MCF 10A (cell line): ENCODE measurements at regions not wholly inside any gene's neighbourhood (a gene's known extent, or its start where the extent isn't known, plus 50 kb on each side); places are given as distances from the start of the nearest gene placed in this dataset.
"Not testable (repeated sequence)": the region's sequence is repeated elsewhere in the genome, so short reads cannot be mapped to it uniquely, and the experiment has no call there.

Source experiments
- BruUV-seq: library from RNA; stranded (reverse); fragments of 400-500 nt; replicated peaks from 2 replicates; lab custom pipeline; 2021; lab: Mats Ljungman, UMichigan
- CTCF ChIA-PET: fragments of 300-600 bp; sonication (Branson Sonifier 250); formaldehyde crosslinking; extraction: SDS; loops from one replicate; lab custom pipeline; 2021; ENCODE audit warnings: antibody characterized with exemption, inconsistent platforms; lab: Yijun Ruan, JAX
- POLR2A ChIA-PET: fragments of 300-600, 350-650 bp; sonication (Branson Sonifier 250); formaldehyde crosslinking; extraction: SDS; loops from one replicate; lab custom pipeline; 2020; ENCODE audit warnings: antibody characterized with exemption, inconsistent platforms; lab: Yijun Ruan, JAX
- DNase-seq: peaks from one replicate; pipeline ENCODE4 v3.0.0-alpha.2; 2018; ENCODE audit not compliant: unreplicated experiment
- H3K27ac Mint-ChIP-seq: one replicate; pipeline ENCODE4 v1.8.0; 2022; ENCODE audit warnings: mild to moderate bottlenecking, low read depth, mixed read lengths; ENCODE audit not compliant: unreplicated experiment
- H3K27me3 Mint-ChIP-seq: one replicate; pipeline ENCODE4 v1.8.0; 2022; ENCODE audit warnings: mixed read lengths; ENCODE audit not compliant: insufficient read depth, unreplicated experiment
- H3K36me3 Mint-ChIP-seq: one replicate; pipeline ENCODE4 v1.8.0; 2022; ENCODE audit warnings: mild to moderate bottlenecking, moderate library complexity, mixed read lengths; ENCODE audit not compliant: insufficient read depth, unreplicated experiment
- H3K4me1 Mint-ChIP-seq: one replicate; pipeline ENCODE4 v1.8.0; 2022; ENCODE audit warnings: mixed read lengths; ENCODE audit not compliant: insufficient read depth, unreplicated experiment
- H3K4me3 Mint-ChIP-seq: one replicate; pipeline ENCODE4 v1.8.0; 2022; ENCODE audit warnings: mild to moderate bottlenecking, moderate library complexity, mixed read lengths; ENCODE audit not compliant: unreplicated experiment
- H3K9me3 Mint-ChIP-seq: one replicate; pipeline ENCODE4 v1.8.0; 2022; ENCODE audit warnings: mixed read lengths; ENCODE audit not compliant: unreplicated experiment
- intact Hi-C: fragments of 100-400 bp; cut with micrococcal nuclease; formaldehyde crosslinking; loops from 2 replicates; pipeline ENCODE4 v1.14.1; 2022
- TF ChIP-seq, protein P1 (sequence below): fragments of 200-600 bp; IDR thresholded peaks from one replicate; pipeline ENCODE4 v1.8.0; 2022; ENCODE audit warnings: antibody characterized with exemption, mild to moderate bottlenecking; ENCODE audit not compliant: unreplicated experiment

DNA sequence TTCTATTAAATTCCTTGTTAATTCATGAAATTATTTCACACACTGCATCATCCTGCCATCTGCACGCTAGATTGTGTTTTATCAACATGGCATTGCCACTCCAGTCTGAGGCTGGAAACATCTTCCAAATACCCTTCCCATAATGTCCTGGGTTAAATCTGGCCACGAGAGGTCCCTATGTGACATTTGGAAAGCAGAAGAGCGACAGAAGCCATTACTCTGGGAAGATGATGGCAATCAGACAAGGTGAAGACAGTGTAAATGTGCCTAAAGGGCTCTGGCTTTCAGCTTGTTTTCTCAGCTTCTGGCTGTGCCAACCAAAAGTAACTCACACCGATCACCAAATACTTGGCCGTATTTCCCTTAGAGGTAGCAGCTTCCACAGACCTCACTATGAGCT, 144.8 kb downstream of the CAPZA3 start:
- no TSS peak for BruUV-seq
- Mint-ChIP-seq H3K27me3 (no peaks in the 10 kb centered on the region), H3K4me1 (no peaks in the 10 kb centered on the region), H3K9me3 (no peaks in the 10 kb centered on the region), H3K27ac (no peak overlapping the region), H3K4me3 (no peak overlapping the region), H3K36me3 (no peaks in the 10 kb centered on the region)
- DNase-seq: no peak
- ChIA-PET POLR2A (no interaction called here), CTCF (interaction anchor here (0.9 to 2.2 kb wide), 3 partner anchors 8 to 303 kb away, joined by 3 to 10 read pairs (median 6); no protein-coding TSS in a partner anchor)
- TF ChIP-seq, protein P1, sequence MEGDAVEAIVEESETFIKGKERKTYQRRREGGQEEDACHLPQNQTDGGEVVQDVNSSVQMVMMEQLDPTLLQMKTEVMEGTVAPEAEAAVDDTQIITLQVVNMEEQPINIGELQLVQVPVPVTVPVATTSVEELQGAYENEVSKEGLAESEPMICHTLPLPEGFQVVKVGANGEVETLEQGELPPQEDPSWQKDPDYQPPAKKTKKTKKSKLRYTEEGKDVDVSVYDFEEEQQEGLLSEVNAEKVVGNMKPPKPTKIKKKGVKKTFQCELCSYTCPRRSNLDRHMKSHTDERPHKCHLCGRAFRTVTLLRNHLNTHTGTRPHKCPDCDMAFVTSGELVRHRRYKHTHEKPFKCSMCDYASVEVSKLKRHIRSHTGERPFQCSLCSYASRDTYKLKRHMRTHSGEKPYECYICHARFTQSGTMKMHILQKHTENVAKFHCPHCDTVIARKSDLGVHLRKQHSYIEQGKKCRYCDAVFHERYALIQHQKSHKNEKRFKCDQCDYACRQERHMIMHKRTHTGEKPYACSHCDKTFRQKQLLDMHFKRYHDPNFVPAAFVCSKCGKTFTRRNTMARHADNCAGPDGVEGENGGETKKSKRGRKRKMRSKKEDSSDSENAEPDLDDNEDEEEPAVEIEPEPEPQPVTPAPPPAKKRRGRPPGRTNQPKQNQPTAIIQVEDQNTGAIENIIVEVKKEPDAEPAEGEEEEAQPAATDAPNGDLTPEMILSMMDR: no peak
- intact Hi-C loops: no loop called here

DNA sequence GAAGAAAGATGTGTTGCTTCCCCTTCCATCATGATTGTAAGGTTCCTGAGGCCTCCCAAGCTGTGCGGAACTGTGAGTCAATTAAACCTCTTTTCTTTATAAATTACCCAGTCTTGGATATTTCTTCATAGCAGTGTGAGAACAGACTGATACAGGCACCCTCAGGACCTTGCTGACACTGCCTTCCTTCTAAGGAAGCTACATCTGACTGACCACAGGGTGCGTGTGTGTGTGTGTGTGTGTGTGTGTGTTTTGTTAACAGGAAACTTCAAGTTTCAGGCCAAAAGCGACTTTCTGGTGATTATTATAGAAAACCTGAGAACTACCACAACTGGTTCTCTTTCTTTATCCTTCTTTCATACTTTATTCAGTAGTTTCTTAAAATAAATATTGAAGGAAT, 149.0 kb downstream of the CAPZA3 start:
- POLR2A ChIA-PET: no interaction called here
- BruUV-seq: no TSS peak
- Mint-ChIP-seq H3K27me3 (no peaks in the 10 kb centered on the region), H3K27ac (no peak overlapping the region), H3K9me3 (no peaks in the 10 kb centered on the region), H3K4me1 (no peaks in the 10 kb centered on the region), H3K36me3 (no peaks in the 10 kb centered on the region), H3K4me3 (no peak overlapping the region)
- intact Hi-C loops: no loop called here
- TF ChIP-seq, protein P1: no peak
- DNase-seq: no peak
- CTCF ChIA-PET: interaction anchor here (0.9 to 1.0 kb wide), 2 partner anchors 14 to 457 kb away, joined by 3 to 4 read pairs; no protein-coding TSS in a partner anchor

DNA sequence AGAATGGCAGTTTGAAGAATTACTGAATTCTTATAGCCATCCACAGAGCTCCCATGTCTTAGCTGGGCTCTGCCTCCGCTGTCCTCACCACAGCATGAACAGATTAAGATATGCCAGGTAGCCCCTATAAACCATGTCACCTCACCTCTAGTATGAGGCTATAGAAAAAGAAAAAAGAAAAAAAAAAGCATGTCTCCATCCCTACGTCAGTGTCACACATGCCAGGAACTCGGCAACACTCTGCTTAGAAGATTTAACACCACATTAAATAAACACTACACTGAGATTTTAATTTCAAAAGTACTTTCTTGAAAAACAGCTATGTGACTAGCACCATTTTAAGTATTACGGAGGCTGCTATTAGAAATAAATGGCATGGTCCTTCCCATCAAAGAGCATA, 149.4 kb downstream of the CAPZA3 start:
- Mint-ChIP-seq H3K36me3 (no peaks in the 10 kb centered on the region), H3K9me3 (no peaks in the 10 kb centered on the region), H3K4me1 (no peaks in the 10 kb centered on the region), H3K4me3 (no peak overlapping the region), H3K27ac (no peak overlapping the region), H3K27me3 (no peaks in the 10 kb centered on the region)
- POLR2A ChIA-PET: no interaction called here
- CTCF ChIA-PET: interaction anchor here (0.6 to 1.0 kb wide), 4 partner anchors 14 to 485 kb away, joined by 3 to 5 read pairs (median 4); no protein-coding TSS in a partner anchor
- intact Hi-C loops: no loop called here
- TF ChIP-seq, protein P1: no peak
- DNase-seq: no peak
- BruUV-seq: no TSS peak

DNA sequence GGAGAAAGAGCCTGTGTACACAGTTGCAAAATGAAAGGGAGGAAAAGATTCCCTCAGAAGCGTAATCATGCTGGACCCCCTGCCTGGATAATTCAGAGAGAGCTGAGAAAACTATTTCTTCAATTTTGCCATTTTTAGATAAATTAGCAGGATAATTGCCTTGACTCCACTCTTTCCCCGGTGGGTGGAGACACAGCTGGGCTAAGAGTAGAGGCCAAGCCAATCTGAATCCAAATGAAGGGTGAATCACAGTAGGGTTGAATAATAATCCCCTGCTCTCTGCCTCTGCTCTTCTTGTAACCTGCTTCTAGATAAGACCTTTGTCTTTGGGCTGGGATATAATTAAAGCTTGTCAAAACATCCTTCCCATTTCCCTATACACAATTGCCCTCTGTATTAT, 150.1 kb downstream of the CAPZA3 start:
- TF ChIP-seq, protein P1: no peak
- Mint-ChIP-seq H3K36me3 (no peaks in the 10 kb centered on the region), H3K9me3 (no peaks in the 10 kb centered on the region), H3K4me3 (no peak overlapping the region), H3K4me1 (no peaks in the 10 kb centered on the region), H3K27me3 (no peaks in the 10 kb centered on the region), H3K27ac (no peak overlapping the region)
- DNase-seq: no peak
- ChIA-PET POLR2A (no interaction called here), CTCF (interaction anchor here (0.6 to 1.0 kb wide), 5 partner anchors 15 to 484 kb away, joined by 3 to 5 read pairs (median 4); no protein-coding TSS in a partner anchor)
- no TSS peak for BruUV-seq
- intact Hi-C loops: no loop called here

DNA sequence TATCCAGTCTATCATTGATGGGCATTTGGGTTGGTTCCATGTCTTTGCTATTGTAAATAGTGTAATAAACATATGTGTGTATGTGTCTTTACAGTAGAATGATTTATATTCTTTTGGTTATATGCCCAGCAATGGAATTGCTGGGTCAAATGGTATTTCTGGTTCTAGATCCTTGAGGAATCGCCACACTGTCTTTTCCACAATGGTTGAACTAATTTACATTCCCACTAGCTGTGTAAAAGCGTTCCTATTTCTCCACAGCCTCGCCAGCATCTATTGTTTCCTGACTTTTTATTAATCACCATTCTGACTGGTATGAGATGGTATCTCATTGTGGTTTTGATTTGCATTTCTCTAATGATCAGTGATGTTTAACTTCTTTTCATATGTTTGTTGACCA, 152.7 kb downstream of the CAPZA3 start:
- DNase-seq, H3K4me1 Mint-ChIP-seq, BruUV-seq, H3K36me3 Mint-ChIP-seq, H3K9me3 Mint-ChIP-seq, H3K4me3 Mint-ChIP-seq, H3K27ac Mint-ChIP-seq, intact Hi-C loops, CTCF ChIA-PET, H3K27me3 Mint-ChIP-seq, POLR2A ChIA-PET: not testable (repeated sequence)
